ENCODE measurements at regions not wholly inside any gene's neighbourhood (a gene's known extent, or its start where the extent isn't known, plus 50 kb on each side); places are given as distances from the start of the nearest gene placed in this dataset.
"Not testable (repeated sequence)": the region's sequence is repeated elsewhere in the genome, so short reads cannot be mapped to it uniquely, and the experiment has no call there.

- no peak for DNase-seq (ENCODE audit: low read depth)
Measured at GRCh38 chrX:115402299-115402698, 112.8 kb downstream of the LUZP4 start.

GRCh38 chrX:115408771-115409400 lies 119.4 kb downstream of the LUZP4 start:
- peak; percentile 23 for DNase-seq (ENCODE audit: low read depth)

GRCh38 chrX:115409551-115409950 lies 120.0 kb downstream of the LUZP4 start:
- peak; percentile 6 for DNase-seq (ENCODE audit: low read depth)

GRCh38 chrX:115410731-115411428 lies 121.4 kb downstream of the LUZP4 start:
- no peak for DNase-seq (ENCODE audit: low read depth)

DNA sequence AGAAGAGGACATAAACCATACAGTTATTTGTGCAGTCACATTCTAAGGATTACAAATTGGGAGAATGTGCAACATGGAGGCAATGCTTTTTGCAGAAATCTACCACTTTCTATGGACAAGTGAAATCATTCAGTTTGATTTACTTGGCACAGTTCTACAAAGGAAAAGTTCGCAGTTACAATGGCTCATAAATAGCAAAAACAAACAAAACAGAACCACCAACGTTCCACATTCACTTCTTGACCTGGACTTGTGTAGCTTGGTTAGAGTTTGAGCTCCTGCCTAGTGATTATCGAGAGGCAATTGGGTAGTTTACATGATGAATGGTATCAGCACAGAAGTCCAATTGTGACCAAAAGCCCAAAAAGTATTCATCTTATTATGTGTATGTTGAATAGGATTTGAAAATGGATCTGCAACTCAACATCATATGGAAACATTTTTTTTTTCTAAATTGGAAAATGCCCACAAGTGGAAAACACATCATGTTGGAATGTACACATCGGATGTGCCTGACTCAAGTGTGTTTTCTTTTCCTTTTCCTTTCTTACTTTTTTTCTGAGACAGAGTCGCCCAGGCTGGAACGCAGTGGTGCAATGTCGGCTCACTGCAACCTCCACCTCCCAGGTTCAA lies 123.8 kb downstream of the LUZP4 start:
- DNase-seq (ENCODE audit: low read depth), result peak; percentile 44

- DNase-seq (ENCODE audit: low read depth), result no peak
Measured at GRCh38 chrX:115419069-115419468, 129.6 kb downstream of the LUZP4 start.

GRCh38 chrX:115423086-115423485 lies 133.6 kb downstream of the LUZP4 start:
- DNase-seq (ENCODE audit: low read depth), result no peak

DNA sequence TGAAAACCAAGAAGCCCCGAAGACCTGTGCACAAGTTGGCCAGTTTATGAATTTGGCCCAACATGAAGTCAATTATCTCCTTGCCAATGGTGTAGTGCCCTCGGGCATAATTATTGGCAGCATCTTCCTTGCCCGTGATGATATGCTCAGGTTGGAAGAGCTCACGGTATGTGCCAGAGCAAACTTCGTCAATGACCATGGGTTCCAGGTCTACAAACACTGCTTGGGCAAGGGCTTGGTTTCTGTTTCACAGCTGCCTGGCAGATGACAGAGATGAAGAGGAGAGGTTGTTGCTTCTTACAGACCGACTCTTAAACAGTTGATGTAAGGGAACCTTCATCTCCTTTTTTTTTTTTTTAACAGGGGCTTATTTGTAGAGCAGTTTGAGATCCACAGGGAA lies 135.6 kb upstream of the PLS3 start:
- no peak for DNase-seq (ENCODE audit: low read depth)

DNA sequence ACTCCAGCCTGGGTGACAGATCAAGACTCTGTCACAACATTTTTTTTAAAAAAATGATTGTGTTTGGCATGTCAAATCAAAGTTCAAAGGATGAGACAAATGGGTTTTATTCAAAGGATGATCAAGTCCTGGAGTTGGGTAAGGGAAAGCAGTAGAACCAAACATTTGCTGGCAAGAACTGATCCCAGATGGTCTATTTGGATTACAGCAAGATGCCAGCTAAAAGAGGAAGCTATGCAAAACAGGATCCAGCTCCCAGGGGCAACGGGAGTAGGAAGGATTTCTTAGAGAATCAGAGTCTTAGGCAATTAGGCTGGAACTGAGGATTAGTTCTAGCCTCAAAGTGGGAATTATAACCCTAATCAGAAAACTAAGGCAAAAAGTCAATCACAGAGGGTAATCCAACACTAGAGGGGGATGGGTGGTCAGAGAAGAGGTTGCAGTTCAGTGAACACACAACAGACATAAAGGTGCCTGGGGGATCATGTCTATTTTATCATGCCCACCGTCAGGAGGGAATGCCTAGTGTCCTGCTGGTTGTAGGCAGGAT lies 133.0 kb upstream of the PLS3 start:
- DNase-seq (ENCODE audit: low read depth), result no peak

GRCh38 chrX:115434834-115435233 lies 126.1 kb upstream of the PLS3 start:
- not testable (repeated sequence) for DNase-seq (ENCODE audit: low read depth)

GRCh38 chrX:115437841-115438595 lies 123.0 kb upstream of the PLS3 start:
- DNase-seq (ENCODE audit: low read depth), result no peak

GRCh38 chrX:115448146-115448545 lies 112.8 kb upstream of the PLS3 start:
- no peak for DNase-seq (ENCODE audit: low read depth)

DNA sequence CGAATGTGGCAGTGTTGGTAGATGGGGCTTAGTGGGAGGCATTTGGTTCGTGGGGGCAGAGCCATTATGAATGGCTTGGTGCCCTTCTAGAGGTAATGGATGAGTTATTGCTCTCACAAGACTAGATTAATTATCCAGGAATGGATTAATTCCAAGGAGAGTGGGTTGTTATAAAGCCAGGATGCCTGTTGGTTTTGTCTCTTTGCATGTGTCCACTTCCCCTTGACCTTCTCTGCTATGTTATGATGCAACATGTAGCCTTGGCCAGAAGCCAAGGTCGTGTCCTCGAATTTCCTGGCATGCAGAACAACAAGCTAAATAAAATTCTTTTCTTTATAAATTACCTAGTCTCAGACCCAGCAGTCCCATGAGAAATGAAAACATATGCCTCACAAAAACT lies 111.2 kb upstream of the PLS3 start:
- peak; percentile 48 for DNase-seq (ENCODE audit: low read depth)

DNA sequence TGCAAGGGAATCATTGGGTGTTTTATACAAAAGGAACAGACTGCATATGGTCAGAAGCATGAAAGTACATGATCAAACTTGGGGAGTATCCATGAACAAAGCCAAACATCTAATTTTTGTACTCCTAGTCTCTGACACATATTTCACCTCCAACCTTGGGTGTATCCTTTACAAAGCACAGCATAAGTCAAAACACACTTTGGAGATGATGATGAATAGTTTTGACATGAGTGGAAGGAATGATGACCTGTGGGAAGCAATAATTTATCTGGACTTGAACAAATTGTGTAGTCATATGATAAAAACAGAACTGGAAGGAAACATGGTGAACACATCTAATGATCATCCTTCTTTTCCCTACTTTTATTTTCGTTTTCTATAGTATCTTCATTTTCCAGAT lies 108.7 kb upstream of the PLS3 start:
- DNase-seq (ENCODE audit: low read depth), result peak; percentile 8

- peak; percentile 54 for DNase-seq (ENCODE audit: low read depth)
Measured at GRCh38 chrX:115459883-115460880, 100.8 kb upstream of the PLS3 start.

DNA sequence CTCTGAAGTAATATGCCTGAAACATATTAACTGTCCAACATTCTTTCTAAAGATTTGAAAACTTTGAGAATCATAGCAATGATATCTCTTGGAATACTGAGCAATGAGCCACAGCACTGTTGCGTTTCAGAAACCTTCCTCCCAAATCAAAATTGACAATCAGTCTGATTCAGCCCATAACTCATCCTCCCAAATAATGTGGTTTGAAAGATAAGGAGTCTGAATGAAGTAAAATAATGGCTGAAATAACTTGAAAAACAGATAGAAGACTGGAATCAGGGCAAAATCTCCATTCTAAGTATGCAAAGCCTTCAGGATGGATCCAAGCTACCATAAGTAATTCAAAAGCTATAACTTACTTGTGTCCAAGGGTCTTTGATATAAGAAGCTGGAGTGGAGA lies 98.6 kb upstream of the PLS3 start:
- no peak for DNase-seq (ENCODE audit: low read depth)

- no peak for DNase-seq (ENCODE audit: low read depth)
Measured at GRCh38 chrX:115467961-115468360, 93.0 kb upstream of the PLS3 start.

DNA sequence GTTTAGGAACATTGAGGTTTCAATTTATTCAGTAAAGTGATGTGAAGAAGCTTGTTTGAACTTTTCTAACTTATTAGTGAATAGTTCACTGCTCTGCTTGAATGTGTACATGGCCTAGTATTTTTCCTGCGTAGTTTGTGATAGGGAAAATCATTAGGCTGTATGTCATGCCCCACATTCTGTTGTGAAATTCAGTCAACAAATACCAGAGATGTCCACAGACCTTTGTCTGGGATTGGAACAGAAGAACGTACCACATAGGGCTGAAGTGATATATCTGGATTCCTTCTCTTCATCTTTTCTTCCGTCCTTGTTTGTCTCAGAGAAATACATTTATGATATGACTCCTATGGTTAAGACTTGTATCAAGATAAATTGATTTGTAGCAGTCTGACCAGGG lies 88.8 kb upstream of the PLS3 start:
- DNase-seq (ENCODE audit: low read depth), result no peak

DNA sequence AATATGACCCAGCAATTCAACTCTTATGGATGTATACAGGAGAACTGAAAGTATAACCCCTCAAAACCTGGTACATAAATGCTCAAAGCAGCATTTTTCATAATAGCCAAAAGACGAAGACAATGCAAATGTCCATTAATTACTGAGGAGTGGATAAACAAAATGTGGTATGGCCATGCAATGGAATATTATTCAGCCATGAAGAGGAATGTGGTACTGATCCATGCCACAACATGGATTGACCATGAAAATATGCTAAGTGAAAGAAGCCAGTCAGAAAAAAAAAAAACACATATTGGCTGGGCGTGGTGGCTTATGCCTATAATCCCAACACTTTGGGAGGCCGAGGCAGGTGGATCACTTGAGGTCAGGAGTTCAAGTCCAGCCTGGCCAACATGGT lies 74.5 kb upstream of the PLS3 start:
- DNase-seq (ENCODE audit: low read depth), result no peak

- no peak for DNase-seq (ENCODE audit: low read depth)
Measured at GRCh38 chrX:115487608-115488007, 73.4 kb upstream of the PLS3 start.

- no peak for DNase-seq (ENCODE audit: low read depth)
Measured at GRCh38 chrX:115490814-115491213, 70.2 kb upstream of the PLS3 start.
